Neuron (in vitro differentiated cells): ENCODE measurements at regions not wholly inside any gene's neighbourhood (a gene's known extent, or its start where the extent isn't known, plus 50 kb on each side); places are given as distances from the start of the nearest gene placed in this dataset.

Experiments
- H2AFZ ChIP-seq: one replicate; pipeline ENCODE4 v1.6.1; 2013; ENCODE audit warnings: low read depth, mild to moderate bottlenecking, inconsistent platforms, low read length, moderate library complexity
- H3K27me3 ChIP-seq: one replicate; pipeline ENCODE4 v1.6.1; 2013; ENCODE audit warnings: low read length; ENCODE audit not compliant: insufficient read depth
- H3K36me3 ChIP-seq: one replicate; pipeline ENCODE4 v1.6.1; 2013; ENCODE audit warnings: low read length; ENCODE audit not compliant: insufficient read depth
- H3K4me1 ChIP-seq: one replicate; pipeline ENCODE4 v1.6.1; 2013; ENCODE audit warnings: low read length; ENCODE audit not compliant: insufficient read depth
- H3K4me3 ChIP-seq: 2 replicates; pipeline ENCODE4 v1.5.1; 2013; ENCODE audit warnings: mild to moderate bottlenecking, low read length, moderate library complexity
- H3K9me3 ChIP-seq: one replicate; pipeline ENCODE4 v1.6.1; 2013; ENCODE audit warnings: low read length

- H3K36me3 ChIP-seq = no peaks in the 10 kb centered on the region
- H2AFZ ChIP-seq = no peak overlapping the region
- no peak overlapping the region for H3K4me3 ChIP-seq
- H3K9me3 ChIP-seq = no peaks in the 10 kb centered on the region
- H3K4me1 ChIP-seq = peaks cover 7% of the 10 kb centered on the region
- H3K27me3 ChIP-seq = no peaks in the 10 kb centered on the region
These were observed 54.4 kb upstream of the BICD1 start for GRCh38 chr12:32052212-32052713.

GRCh38 chr12:32053881-32054624 lies 52.6 kb upstream of the BICD1 start:
- no peaks in the 10 kb centered on the region for H3K27me3 ChIP-seq
- no peak overlapping the region for H2AFZ ChIP-seq
- no peak overlapping the region for H3K4me3 ChIP-seq
- H3K36me3 ChIP-seq = no peaks in the 10 kb centered on the region
- H3K9me3 ChIP-seq = no peaks in the 10 kb centered on the region
- H3K4me1 ChIP-seq = peaks cover 7% of the 10 kb centered on the region
